ENCODE measurements at regions not wholly inside any gene's neighbourhood (a gene's known extent, or its start where the extent isn't known, plus 50 kb on each side); places are given as distances from the start of the nearest gene placed in this dataset.
"Not testable (repeated sequence)": the region's sequence is repeated elsewhere in the genome, so short reads cannot be mapped to it uniquely, and the experiment has no call there.

- no peak for TF ChIP-seq CTCF (IDR thresholded peaks at IDR 0.05; ENCODE audit: control extremely low read depth, extremely low read depth, low read depth, missing control alignments)
- CTCF ChIA-PET = interaction anchor here (1.2 to 7.2 kb wide), 2 partner anchors 13 kb away, joined by 3 to 57 read pairs; no protein-coding TSS in a partner anchor
- no peak for DNase-seq (ENCODE audit: extremely low spot score)
- POLR2A ChIA-PET = no interaction called here
Measured at GRCh38 chr16:27628241-27628942, 78.4 kb downstream of the KATNIP start.

- POLR2A ChIA-PET; DNase-seq (ENCODE audit: extremely low spot score): not testable (repeated sequence)
- CTCF ChIA-PET = interaction anchor here (1.2 to 7.2 kb wide), 2 partner anchors 12 to 13 kb away, joined by 3 to 57 read pairs; no protein-coding TSS in a partner anchor
Measured at GRCh38 chr16:27628943-27629462, 79.1 kb downstream of the KATNIP start.

GRCh38 chr16:27632216-27632615 lies 82.3 kb downstream of the KATNIP start:
- TF ChIP-seq CTCF (IDR thresholded peaks at IDR 0.05; ENCODE audit: control extremely low read depth, extremely low read depth, low read depth, missing control alignments) = no peak
- POLR2A ChIA-PET = no interaction called here
- CTCF ChIA-PET = interaction anchor here (1.2 to 7.2 kb wide), 2 partner anchors 9 to 28 kb away, joined by 3 to 57 read pairs; no protein-coding TSS in a partner anchor
- no peak for DNase-seq (ENCODE audit: extremely low spot score)

GRCh38 chr16:27633221-27633620 lies 83.3 kb downstream of the KATNIP start:
- ChIA-PET POLR2A (no interaction called here), CTCF (no interaction called here)
- DNase-seq (ENCODE audit: extremely low spot score) = no peak
- no peak for TF ChIP-seq CTCF (IDR thresholded peaks at IDR 0.05; ENCODE audit: control extremely low read depth, extremely low read depth, low read depth, missing control alignments)

GRCh38 chr16:27633721-27634120 lies 83.8 kb downstream of the KATNIP start:
- CTCF ChIA-PET = no interaction called here
- POLR2A ChIA-PET = no interaction called here
- no peak for DNase-seq (ENCODE audit: extremely low spot score)
- TF ChIP-seq CTCF (IDR thresholded peaks at IDR 0.05; ENCODE audit: control extremely low read depth, extremely low read depth, low read depth, missing control alignments) = no peak

GRCh38 chr16:27634779-27635178 lies 84.8 kb downstream of the KATNIP start:
- CTCF ChIA-PET = no interaction called here
- POLR2A ChIA-PET = no interaction called here
- no peak for DNase-seq (ENCODE audit: extremely low spot score)
- TF ChIP-seq CTCF (IDR thresholded peaks at IDR 0.05; ENCODE audit: control extremely low read depth, extremely low read depth, low read depth, missing control alignments) = no peak
